ENCODE measurements at regions not wholly inside any gene's neighbourhood (a gene's known extent, or its start where the extent isn't known, plus 50 kb on each side); places are given as distances from the start of the nearest gene placed in this dataset.

DNA sequence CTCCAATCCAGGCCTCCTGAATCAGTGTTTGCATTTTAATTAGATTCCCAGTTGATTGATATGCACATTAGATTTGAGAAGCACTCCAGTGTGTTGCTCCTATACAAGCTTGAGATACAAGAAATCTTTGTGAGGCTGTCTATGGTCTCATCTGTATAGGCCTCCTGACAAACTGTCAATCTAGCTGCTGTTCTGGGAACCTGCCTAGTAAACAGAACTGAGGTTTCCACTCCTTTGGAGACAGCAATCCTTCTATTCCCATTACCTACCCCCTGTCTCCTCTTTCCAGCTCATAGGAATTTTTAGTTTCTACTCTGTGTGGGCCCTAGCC, 306.1 kb upstream of the EMCN start:
- H3K79me2 ChIP-seq (ENCODE audit: insufficient read depth, low read length): no peaks in the 10 kb centered on the region
- no peak overlapping the region for H3K4me3 ChIP-seq (ENCODE audit: insufficient read depth, low read length)
- H3K4me1 ChIP-seq (ENCODE audit: insufficient read depth, low read length): no peaks in the 10 kb centered on the region
- no peak overlapping the region for H3K27ac ChIP-seq (ENCODE audit: low read depth, low read length)
- no peaks in the 10 kb centered on the region for H4K20me1 ChIP-seq (ENCODE audit: insufficient read depth, low read length)
- H3K36me3 ChIP-seq (ENCODE audit: insufficient read depth, low read length): no peaks in the 10 kb centered on the region
- H3K9me3 ChIP-seq (ENCODE audit: low read depth, low read length): no peaks in the 10 kb centered on the region
- H2AFZ ChIP-seq (ENCODE audit: low read length): no peak overlapping the region
- no peak overlapping the region for H3K4me2 ChIP-seq (ENCODE audit: insufficient read depth, low read length)
- TF ChIP-seq CTCF (IDR thresholded peaks at IDR 0.05; ENCODE audit: extremely low read depth, low read depth, low read length): no peak
- no peaks in the 10 kb centered on the region for H3K27me3 ChIP-seq (ENCODE audit: insufficient read depth, low read length)
- DNase-seq (ENCODE audit: insufficient read length, low spot score, missing footprints): no peak

DNA sequence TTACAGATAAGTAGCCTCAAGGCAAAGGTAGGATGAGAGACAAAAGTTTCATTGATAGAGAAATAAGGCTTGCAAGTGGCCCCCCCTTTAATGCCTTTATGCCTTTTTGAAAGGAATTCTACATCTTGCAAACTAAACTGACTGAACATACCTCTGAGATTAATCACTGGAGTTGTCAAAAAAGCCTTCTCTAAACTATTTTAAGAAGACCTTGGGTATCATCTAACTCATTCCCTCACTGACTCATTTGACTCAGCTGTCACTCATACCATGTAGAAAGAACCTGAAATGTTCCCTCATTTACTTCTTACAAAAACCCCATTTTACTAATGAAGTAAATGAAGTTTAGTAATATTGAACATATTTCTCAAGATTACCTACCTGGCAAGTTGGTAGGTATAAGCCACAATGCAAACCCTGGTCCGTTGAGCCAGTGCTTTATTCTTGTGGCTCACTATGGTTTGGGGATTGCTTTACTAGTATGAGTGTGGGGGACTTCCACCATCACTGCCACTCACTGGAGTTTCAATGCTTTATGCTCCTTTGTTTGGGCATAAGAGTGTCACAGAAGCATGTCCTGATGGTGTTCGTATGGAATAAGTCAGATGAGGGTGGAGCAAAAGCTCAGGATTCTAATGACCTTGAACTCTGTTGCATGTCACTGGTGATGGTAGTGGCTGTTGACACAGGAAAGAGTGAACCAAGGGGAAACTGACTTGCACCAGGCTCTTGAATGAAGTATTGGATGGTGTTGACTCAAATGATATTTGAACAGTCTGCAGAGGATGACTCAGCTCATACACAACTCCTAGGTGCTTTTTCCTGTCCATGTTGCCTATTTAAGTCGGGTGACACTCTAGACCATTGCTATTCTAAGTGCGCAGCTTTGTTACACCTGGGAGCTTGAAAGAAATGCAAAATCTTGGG, 305.5 kb upstream of the EMCN start:
- Histone ChIP-seq H3K4me2 (ENCODE audit: insufficient read depth, low read length) (no peak overlapping the region), H3K4me3 (ENCODE audit: insufficient read depth, low read length) (no peak overlapping the region), H4K20me1 (ENCODE audit: insufficient read depth, low read length) (no peaks in the 10 kb centered on the region), H3K4me1 (ENCODE audit: insufficient read depth, low read length) (no peaks in the 10 kb centered on the region), H3K9me3 (ENCODE audit: low read depth, low read length) (no peaks in the 10 kb centered on the region), H3K36me3 (ENCODE audit: insufficient read depth, low read length) (no peaks in the 10 kb centered on the region), H2AFZ (ENCODE audit: low read length) (no peak overlapping the region), H3K27me3 (ENCODE audit: insufficient read depth, low read length) (no peaks in the 10 kb centered on the region), H3K79me2 (ENCODE audit: insufficient read depth, low read length) (no peaks in the 10 kb centered on the region), H3K27ac (ENCODE audit: low read depth, low read length) (no peak overlapping the region)
- no peak for TF ChIP-seq CTCF (IDR thresholded peaks at IDR 0.05; ENCODE audit: extremely low read depth, low read depth, low read length)
- DNase-seq (ENCODE audit: insufficient read length, low spot score, missing footprints): no peak

GRCh38 chr4:100820249-100820648, 302.4 kb upstream of the EMCN start:
- no peaks in the 10 kb centered on the region for H3K9me3 ChIP-seq (ENCODE audit: low read depth, low read length)
- no peaks in the 10 kb centered on the region for H3K79me2 ChIP-seq (ENCODE audit: insufficient read depth, low read length)
- no peak for TF ChIP-seq CTCF (IDR thresholded peaks at IDR 0.05; ENCODE audit: extremely low read depth, low read depth, low read length)
- no peak overlapping the region for H3K27ac ChIP-seq (ENCODE audit: low read depth, low read length)
- no peaks in the 10 kb centered on the region for H3K27me3 ChIP-seq (ENCODE audit: insufficient read depth, low read length)
- DNase-seq (ENCODE audit: insufficient read length, low spot score, missing footprints): no peak
- no peaks in the 10 kb centered on the region for H4K20me1 ChIP-seq (ENCODE audit: insufficient read depth, low read length)
- H3K4me1 ChIP-seq (ENCODE audit: insufficient read depth, low read length): no peaks in the 10 kb centered on the region
- H2AFZ ChIP-seq (ENCODE audit: low read length): no peak overlapping the region
- no peaks in the 10 kb centered on the region for H3K36me3 ChIP-seq (ENCODE audit: insufficient read depth, low read length)
- H3K4me2 ChIP-seq (ENCODE audit: insufficient read depth, low read length): no peak overlapping the region
- no peak overlapping the region for H3K4me3 ChIP-seq (ENCODE audit: insufficient read depth, low read length)

DNA sequence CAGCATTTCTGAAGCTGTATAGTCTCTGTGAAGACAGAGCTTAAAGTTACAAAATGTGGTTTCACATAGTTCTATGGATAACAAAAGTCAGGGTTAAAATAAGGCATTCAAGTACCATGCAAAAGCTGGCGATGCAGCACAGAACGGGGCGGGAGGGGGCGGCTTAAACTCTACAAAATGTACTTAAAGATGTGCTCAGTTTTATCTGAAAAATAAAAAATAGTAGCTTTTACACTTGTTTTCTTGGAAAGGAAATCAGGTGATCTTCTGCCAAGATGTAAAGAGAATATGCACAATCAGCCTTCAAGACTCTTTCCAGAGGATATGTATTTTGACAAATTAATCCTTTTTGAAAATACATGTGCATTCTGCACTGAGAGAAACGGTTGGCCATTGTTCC, 301.7 kb upstream of the EMCN start:
- DNase-seq (ENCODE audit: insufficient read length, low spot score, missing footprints): no peak
- H3K36me3 ChIP-seq (ENCODE audit: insufficient read depth, low read length): no peaks in the 10 kb centered on the region
- no peak overlapping the region for H3K4me3 ChIP-seq (ENCODE audit: insufficient read depth, low read length)
- H3K27me3 ChIP-seq (ENCODE audit: insufficient read depth, low read length): no peaks in the 10 kb centered on the region
- no peak overlapping the region for H3K27ac ChIP-seq (ENCODE audit: low read depth, low read length)
- no peaks in the 10 kb centered on the region for H3K4me1 ChIP-seq (ENCODE audit: insufficient read depth, low read length)
- TF ChIP-seq CTCF (IDR thresholded peaks at IDR 0.05; ENCODE audit: extremely low read depth, low read depth, low read length): no peak
- no peaks in the 10 kb centered on the region for H4K20me1 ChIP-seq (ENCODE audit: insufficient read depth, low read length)
- H2AFZ ChIP-seq (ENCODE audit: low read length): no peak overlapping the region
- H3K79me2 ChIP-seq (ENCODE audit: insufficient read depth, low read length): no peaks in the 10 kb centered on the region
- H3K9me3 ChIP-seq (ENCODE audit: low read depth, low read length): no peaks in the 10 kb centered on the region
- H3K4me2 ChIP-seq (ENCODE audit: insufficient read depth, low read length): no peak overlapping the region

Measured in osteoblast (primary cell).